H1 (cell line): ENCODE measurements at regions not wholly inside any gene's neighbourhood (a gene's known extent, or its start where the extent isn't known, plus 50 kb on each side); places are given as distances from the start of the nearest gene placed in this dataset.
"Not testable (repeated sequence)": the region's sequence is repeated elsewhere in the genome, so short reads cannot be mapped to it uniquely, and the experiment has no call there.

Experiments
- CTCF ChIA-PET: fragments of 300-600 bp; sonication (Branson Sonifier 250); formaldehyde crosslinking; loops from one replicate; lab custom pipeline; 2021; ENCODE audit not compliant: partially characterized antibody; lab: Charles Lee
- POLR2A ChIA-PET: fragments of 300-600 bp; sonication (Branson Sonifier 250); formaldehyde crosslinking; loops from one replicate; lab custom pipeline; 2021; ENCODE audit warnings: inconsistent platforms; ENCODE audit not compliant: partially characterized antibody; lab: Charles Lee
- DNase-seq, 2 experiments: peaks; one replicate each; pipeline versions ENCODE4 v3.0.0 to v3.0.0-alpha.2; 2010 to 2022; ENCODE audit warnings: low spot score in 2 of 2, low read depth in 1 of 2, mixed read lengths in 1 of 2
- FAIRE-seq: peaks from 2 replicates; lab custom pipeline; 2011; peaks lifted over from hg19 to GRCh38; lab: Jason Lieb, UNC
- H2AFZ ChIP-seq: 2 replicates; pipeline ENCODE4 v1.8.1; 2012; ENCODE audit warnings: low read length, inconsistent platforms
- H2AK5ac ChIP-seq: 2 replicates; pipeline ENCODE4 v1.6.1; 2013; ENCODE audit warnings: low read depth, low read length
- H2BK120ac ChIP-seq: replicated peaks from 2 replicates; pipeline ENCODE3; 2013; ENCODE audit warnings: low read depth, low read length, inconsistent platforms
- H2BK12ac ChIP-seq: 2 replicates; pipeline ENCODE4 v1.6.1; 2013; ENCODE audit warnings: low read depth, low read length
- H2BK15ac ChIP-seq: 2 replicates; pipeline ENCODE4 v1.6.1; 2013; ENCODE audit warnings: low read length
- H2BK20ac ChIP-seq: 2 replicates; pipeline ENCODE4 v1.6.1; 2013; ENCODE audit warnings: low read length
- H2BK5ac ChIP-seq: 2 replicates; pipeline ENCODE4 v1.6.1; 2013; ENCODE audit warnings: low read depth, low read length
- H3K14ac ChIP-seq: 2 replicates; pipeline ENCODE4 v1.6.1; 2013; ENCODE audit warnings: inconsistent platforms; ENCODE audit not compliant: insufficient read length
- H3K18ac ChIP-seq: 2 replicates; pipeline ENCODE4 v1.6.1; 2013; ENCODE audit warnings: low read length; ENCODE audit errors: extremely low read depth
- H3K23ac ChIP-seq: 2 replicates; pipeline ENCODE4 v1.6.1; 2013; ENCODE audit warnings: inconsistent platforms; ENCODE audit not compliant: insufficient read length
- H3K23me2 ChIP-seq: 2 replicates; pipeline ENCODE4 v1.6.1; 2013; ENCODE audit warnings: low read depth, low read length
- H3K27ac ChIP-seq: 2 replicates; pipeline ENCODE4 v1.6.1; 2011; ENCODE audit warnings: low read depth, low read length, inconsistent platforms
- H3K27me3 ChIP-seq, 4 experiments: replicated peaks in 1 of 4; 1 replicate in 1 of 4; 2 replicates in 3 of 4; pipeline versions ENCODE4 v1.6.1 to v1.8.1; 2011 to 2013; ENCODE audit warnings: low read length in 3 of 4, mild to moderate bottlenecking in 3 of 4, inconsistent platforms in 2 of 4, mixed read lengths in 2 of 4, moderate library complexity in 1 of 4; ENCODE audit not compliant: control insufficient read depth in 3 of 4, insufficient read depth in 3 of 4; ENCODE audit errors: extremely low read depth in 1 of 4
- H3K36me3 ChIP-seq, 4 experiments: 2 replicates each; pipeline versions ENCODE4 v1.6.1 to v1.8.1; 2011 to 2013; ENCODE audit warnings: mild to moderate bottlenecking in 4 of 4, low read length in 3 of 4, moderate library complexity in 2 of 4, control low read depth in 1 of 4, inconsistent platforms in 1 of 4; ENCODE audit not compliant: insufficient read depth in 4 of 4, control insufficient read depth in 2 of 4
- H3K4ac ChIP-seq: replicated peaks from 2 replicates; pipeline ENCODE3; 2013; ENCODE audit warnings: low read length, low read depth, mixed read lengths, inconsistent platforms; ENCODE audit not compliant: insufficient read length
- H3K4me1 ChIP-seq, 4 experiments: replicated peaks in 1 of 4; 1 replicate in 1 of 4; 2 replicates in 3 of 4; pipeline versions ENCODE4 v1.6.1 to v1.8.1; 2011 to 2013; ENCODE audit warnings: low read length in 3 of 4, inconsistent platforms in 2 of 4, mixed read lengths in 1 of 4; ENCODE audit not compliant: insufficient read depth in 4 of 4, control insufficient read depth in 3 of 4
- H3K4me2 ChIP-seq, 2 experiments: 2 replicates each; pipeline versions ENCODE4 v1.6.1 to v1.8.1; 2011 to 2013; ENCODE audit warnings: low read depth in 2 of 2, low read length in 2 of 2, control low read depth in 1 of 2, inconsistent platforms in 1 of 2, mild to moderate bottlenecking in 1 of 2; ENCODE audit not compliant: insufficient read depth in 1 of 2
- H3K4me3 ChIP-seq, 4 experiments: fragments of 200-600, 300-600 bp in 1 of 4; sonication (generic), shearing (Covaris generic), sonication (Bioruptor Twin) in 1 of 4; 2 replicates each; pipeline versions ENCODE4 v1.5.1 to v1.8.1; 2011 to 2016; ENCODE audit warnings: low read length in 4 of 4, low read depth in 3 of 4, control low read depth in 2 of 4, inconsistent platforms in 2 of 4, mild to moderate bottlenecking in 2 of 4, mixed read lengths in 1 of 4, moderate library complexity in 1 of 4; ENCODE audit not compliant: insufficient read depth in 2 of 4; ENCODE audit errors: extremely low read depth in 1 of 4
- H3K56ac ChIP-seq: replicated peaks from 2 replicates; pipeline ENCODE3; 2013; ENCODE audit warnings: low read depth, mild to moderate bottlenecking, mixed read lengths, low read length, inconsistent platforms; ENCODE audit not compliant: insufficient read length
- H3K79me1 ChIP-seq: 2 replicates; pipeline ENCODE4 v1.6.1; 2013; ENCODE audit warnings: low read depth, low read length, control low read depth
- H3K79me2 ChIP-seq, 2 experiments: 2 replicates each; pipeline versions ENCODE4 v1.6.1 to v1.8.1; 2012 to 2013; ENCODE audit warnings: low read length in 2 of 2, mild to moderate bottlenecking in 2 of 2, inconsistent platforms in 1 of 2; ENCODE audit not compliant: insufficient read depth in 2 of 2, control insufficient read depth in 1 of 2
- H3K9ac ChIP-seq, 4 experiments: replicated peaks in 1 of 4; 1 replicate in 1 of 4; 2 replicates in 3 of 4; pipeline versions ENCODE4 v1.6.1 to v1.8.1; 2011 to 2013; ENCODE audit warnings: low read depth in 3 of 4, low read length in 3 of 4, control low read depth in 2 of 4, mild to moderate bottlenecking in 2 of 4, moderate library complexity in 2 of 4, inconsistent platforms in 1 of 4; ENCODE audit errors: extremely low read depth in 1 of 4
- H3K9me3 ChIP-seq, 2 experiments: 2 replicates each; pipeline versions ENCODE4 v1.6.1 to v1.8.1; 2012 to 2013; ENCODE audit warnings: mild to moderate bottlenecking in 2 of 2, moderate library complexity in 2 of 2, control low read depth in 1 of 2, inconsistent platforms in 1 of 2, low read depth in 1 of 2, low read length in 1 of 2, mixed read lengths in 1 of 2; ENCODE audit not compliant: insufficient read depth in 2 of 2
- H4K20me1 ChIP-seq, 2 experiments: replicated peaks in 1 of 2; 2 replicates each; pipeline versions ENCODE3 to v1.8.1; 2011 to 2013; ENCODE audit warnings: inconsistent platforms in 2 of 2, low read length in 2 of 2, mild to moderate bottlenecking in 1 of 2; ENCODE audit not compliant: insufficient read depth in 2 of 2, control insufficient read depth in 1 of 2
- H4K5ac ChIP-seq: 2 replicates; pipeline ENCODE4 v1.6.1; 2013; ENCODE audit warnings: low read length, low read depth, mixed read lengths, inconsistent platforms; ENCODE audit not compliant: insufficient read length
- H4K8ac ChIP-seq: 2 replicates; pipeline ENCODE4 v1.8.0; 2013; ENCODE audit warnings: mild to moderate bottlenecking, moderate library complexity, low read length, inconsistent platforms; ENCODE audit not compliant: insufficient read depth; ENCODE audit errors: extremely low read depth
- H4K91ac ChIP-seq: replicated peaks from 2 replicates; pipeline ENCODE3; 2013; ENCODE audit warnings: low read length, mixed read lengths, inconsistent platforms; ENCODE audit not compliant: insufficient read length
- WGBS, 2 experiments: shearing (Covaris generic) in 1 of 2; methylation state at CpG; one replicate each; pipeline versions ENCODE4 v1.1.6 to v1.1.7; 2013 to 2015; ENCODE audit warnings: low lambda C conversion rate in 2 of 2, mixed read lengths in 2 of 2, inconsistent platforms in 1 of 2, low coverage in 1 of 2, missing lambda C conversion rate in 1 of 2; ENCODE audit not compliant: insufficient replicate concordance in 2 of 2, insufficient coverage in 1 of 2, insufficient read length in 1 of 2; ENCODE audit errors: extremely low coverage in 1 of 2, missing lambda C conversion rate in 1 of 2; 5-methylcytosine and 5-hydroxymethylcytosine counted together

- H2AFZ ChIP-seq, H2BK5ac ChIP-seq, H4K91ac ChIP-seq, H3K23ac ChIP-seq, H3K9ac ChIP-seq, H2BK20ac ChIP-seq, H4K8ac ChIP-seq, CTCF ChIA-PET, H2BK12ac ChIP-seq, H4K5ac ChIP-seq, POLR2A ChIA-PET, H2BK120ac ChIP-seq, H3K4me1 ChIP-seq, H2AK5ac ChIP-seq, H3K36me3 ChIP-seq, H3K27me3 ChIP-seq, H3K27ac ChIP-seq, H3K79me2 ChIP-seq, H3K18ac ChIP-seq, FAIRE-seq, H2BK15ac ChIP-seq, H3K4me2 ChIP-seq, H3K56ac ChIP-seq, H3K4me3 ChIP-seq, H3K23me2 ChIP-seq, DNase-seq, H3K14ac ChIP-seq, H4K20me1 ChIP-seq, H3K79me1 ChIP-seq, H3K4ac ChIP-seq: not testable (repeated sequence)
- peaks cover 14 to 72% of the 10 kb centered on the region in 2 experiments; a peak in 3 of 4 replicates for H3K9me3 ChIP-seq
- WGBS, 2 experiments: 83% methylated on average over 17 of the region's 39 CpGs; no CpG with 5 or more reads in 1 of the 2 experiments
These were observed 3027.3 kb upstream of the TEKT4 start for GRCh38 chr2:91843723-91844450.

GRCh38 chr2:91844451-91844825, 3026.8 kb upstream of the TEKT4 start:
- H2AFZ ChIP-seq, H3K23ac ChIP-seq, H3K27ac ChIP-seq, H3K79me1 ChIP-seq, H3K27me3 ChIP-seq, H4K5ac ChIP-seq, H3K56ac ChIP-seq, H4K20me1 ChIP-seq, H3K18ac ChIP-seq, H2BK12ac ChIP-seq, H3K4ac ChIP-seq, H2BK120ac ChIP-seq, H2BK20ac ChIP-seq, POLR2A ChIA-PET, H3K14ac ChIP-seq, H4K8ac ChIP-seq, H2BK5ac ChIP-seq, FAIRE-seq, H4K91ac ChIP-seq, H2AK5ac ChIP-seq, H3K4me3 ChIP-seq, CTCF ChIA-PET, H3K4me1 ChIP-seq, H3K79me2 ChIP-seq, DNase-seq, H3K4me2 ChIP-seq, H2BK15ac ChIP-seq, H3K23me2 ChIP-seq, H3K9ac ChIP-seq, H3K36me3 ChIP-seq: not testable (repeated sequence)
- peaks cover 14 to 72% of the 10 kb centered on the region in 2 experiments; a peak in 3 of 4 replicates for H3K9me3 ChIP-seq
- 98% methylated on average over 14 of the region's 17 CpGs; no CpG with 5 or more reads in 1 of the 2 experiments for WGBS, 2 experiments
